Neural progenitor cell (in vitro differentiated cells): ENCODE measurements at regions not wholly inside any gene's neighbourhood (a gene's known extent, or its start where the extent isn't known, plus 50 kb on each side); places are given as distances from the start of the nearest gene placed in this dataset.

Source experiments
- DNase-seq: peaks from one replicate; pipeline ENCODE4 v3.0.0-alpha.2; 2016; ENCODE audit warnings: low spot score
- H2AFZ ChIP-seq: fragments of 200-600 bp; sonication (generic); replicated peaks from 2 replicates; pipeline ENCODE4 v1.6.1; 2016; ENCODE audit warnings: antibody characterized with exemption
- H3F3A ChIP-seq: fragments of 200-600 bp; sonication (generic); 2 replicates; pipeline ENCODE4 v1.6.1; 2016; ENCODE audit warnings: antibody characterized with exemption, low read depth
- H3K27ac ChIP-seq: fragments of 200-600 bp; sonication (generic); 2 replicates; pipeline ENCODE4 v1.5.1; 2016; ENCODE audit warnings: mild to moderate bottlenecking
- H3K27me3 ChIP-seq: fragments of 200-600 bp; sonication (generic); 2 replicates; pipeline ENCODE4 v1.6.1; 2016; ENCODE audit warnings: mild to moderate bottlenecking, moderate library complexity
- H3K36me3 ChIP-seq: fragments of 200-600 bp; sonication (generic); 2 replicates; pipeline ENCODE4 v1.5.1; 2016
- H3K4me1 ChIP-seq: fragments of 200-600 bp; sonication (generic); 2 replicates; pipeline ENCODE4 v1.6.1; 2016; ENCODE audit warnings: mixed run types
- H3K4me2 ChIP-seq: fragments of 200-600 bp; sonication (generic); 2 replicates; pipeline ENCODE4 v1.6.1; 2016
- H3K4me3 ChIP-seq: fragments of 200-600 bp; sonication (generic); 2 replicates; pipeline ENCODE4 v1.5.1; 2016
- H3K79me2 ChIP-seq: fragments of 200-600 bp; sonication (generic); 2 replicates; pipeline ENCODE4 v1.6.1; 2016; ENCODE audit warnings: low read depth
- H3K9ac ChIP-seq: fragments of 200-600 bp; sonication (generic); 2 replicates; pipeline ENCODE4 v1.6.1; 2016
- H3K9me3 ChIP-seq: fragments of 200-600 bp; sonication (generic); 2 replicates; pipeline ENCODE4 v1.5.1; 2016; ENCODE audit warnings: low read depth
- H4K20me1 ChIP-seq: fragments of 200-600 bp; sonication (generic); 2 replicates; pipeline ENCODE4 v1.6.1; 2016; ENCODE audit warnings: low read depth
- H3K27ac Mint-ChIP-seq: 3 replicates; pipeline ENCODE4 v1.8.0; 2021; ENCODE audit warnings: mixed read lengths
- H3K27me3 Mint-ChIP-seq: 2 replicates; pipeline ENCODE4 v1.8.0; 2022; ENCODE audit warnings: low read depth, mild to moderate bottlenecking, inconsistent platforms, moderate library complexity, mixed read lengths; ENCODE audit not compliant: insufficient read depth
- H3K36me3 Mint-ChIP-seq: 3 replicates; pipeline ENCODE4 v1.8.0; 2021; ENCODE audit warnings: mixed read lengths
- H3K4me1 Mint-ChIP-seq: 3 replicates; pipeline ENCODE4 v1.8.0; 2021; ENCODE audit warnings: mixed read lengths
- H3K4me3 Mint-ChIP-seq: 3 replicates; pipeline ENCODE4 v1.8.0; 2021; ENCODE audit warnings: mild to moderate bottlenecking, moderate library complexity, mixed read lengths
- H3K9me3 Mint-ChIP-seq: 3 replicates; pipeline ENCODE4 v1.8.0; 2020; ENCODE audit warnings: mixed read lengths
- CTCF ChIP-seq: fragments of 200-600 bp; sonication (generic); IDR thresholded peaks from 2 replicates; pipeline ENCODE4 v1.5.1; 2017; ENCODE audit warnings: antibody characterized with exemption, mild to moderate bottlenecking
- EZH2 ChIP-seq: fragments of 200-600 bp; sonication (generic); IDR thresholded peaks from 2 replicates; pipeline ENCODE4 v1.6.1; 2017; ENCODE audit warnings: antibody characterized with exemption, mild to moderate bottlenecking, moderate library complexity
- EZH2phosphoT487 ChIP-seq: fragments of 200-600 bp; sonication (generic); IDR thresholded peaks from 2 replicates; pipeline ENCODE4 v1.6.1; 2017; ENCODE audit warnings: antibody characterized with exemption

DNA sequence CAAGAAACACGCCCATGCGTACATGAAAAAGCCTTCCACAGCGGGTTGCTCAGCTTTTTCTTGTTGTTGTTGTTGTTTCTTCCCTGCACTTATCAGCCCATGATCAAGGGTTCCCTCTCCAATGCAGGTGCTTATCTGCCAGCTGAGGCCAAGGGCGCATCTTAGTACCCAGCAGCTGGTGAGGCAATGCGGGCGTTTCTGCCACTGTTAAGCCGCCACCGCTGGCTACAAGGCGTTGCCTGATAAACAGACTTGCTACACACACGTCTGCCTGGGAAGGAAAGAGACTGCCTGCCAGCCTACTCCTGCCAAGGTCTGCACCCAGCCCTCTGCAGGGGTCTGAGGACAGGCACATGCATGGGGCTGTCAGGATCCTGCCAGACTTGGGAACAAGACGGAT lies 345.9 kb downstream of the BCL11B start:
- peaks cover 8% of the 10 kb centered on the region for H3K27me3 Mint-ChIP-seq

GRCh38 chr14:98926801-98927200 lies 345.2 kb downstream of the BCL11B start:
- no peak overlapping the region for H3K4me2 ChIP-seq
- no peaks in the 10 kb centered on the region for H3K9me3 ChIP-seq
- H3K9me3 Mint-ChIP-seq, result peaks cover 9% of the 10 kb centered on the region
- no peak for DNase-seq
- H3K4me3 ChIP-seq, result no peak overlapping the region
- no peak overlapping the region for H3K27ac ChIP-seq
- H3K27me3 ChIP-seq, result no peaks in the 10 kb centered on the region
- H2AFZ ChIP-seq, result no peak overlapping the region
- no peak overlapping the region for H3K27ac Mint-ChIP-seq
- peaks cover 8% of the 10 kb centered on the region for H3K4me1 Mint-ChIP-seq
- H4K20me1 ChIP-seq, result no peaks in the 10 kb centered on the region
- H3K79me2 ChIP-seq, result no peaks in the 10 kb centered on the region
- H3K36me3 Mint-ChIP-seq, result peaks cover 2% of the 10 kb centered on the region
- H3K36me3 ChIP-seq, result no peaks in the 10 kb centered on the region
- no peak overlapping the region for H3K4me3 Mint-ChIP-seq
- peaks cover under 1% of the 10 kb centered on the region for H3K4me1 ChIP-seq
- H3K27me3 Mint-ChIP-seq, result peaks cover 12% of the 10 kb centered on the region
- no peak overlapping the region for H3K9ac ChIP-seq
- no peaks in the 10 kb centered on the region for H3F3A ChIP-seq
- TF ChIP-seq CTCF (no peak), EZH2 (no peak), EZH2phosphoT487 (no peak)

More for the DNA sequence above, 345.9 kb downstream of the BCL11B start:
- Histone ChIP-seq H3K27ac (no peak overlapping the region), H3K36me3 (no peaks in the 10 kb centered on the region), H3K9me3 (no peaks in the 10 kb centered on the region), H3F3A (no peaks in the 10 kb centered on the region), H3K4me3 (no peak overlapping the region), H3K27me3 (no peaks in the 10 kb centered on the region), H3K4me1 (no peaks in the 10 kb centered on the region), H3K4me2 (no peak overlapping the region), H4K20me1 (no peaks in the 10 kb centered on the region), H3K9ac (no peak overlapping the region), H3K79me2 (no peaks in the 10 kb centered on the region), H2AFZ (no peak overlapping the region)
- peaks cover 2% of the 10 kb centered on the region for H3K36me3 Mint-ChIP-seq
- H3K4me1 Mint-ChIP-seq, result peaks cover 2% of the 10 kb centered on the region
- DNase-seq, result no peak
- H3K9me3 Mint-ChIP-seq, result peaks cover 9% of the 10 kb centered on the region
- TF ChIP-seq EZH2phosphoT487 (no peak), CTCF (no peak), EZH2 (no peak)
- no peak overlapping the region for H3K27ac Mint-ChIP-seq
- no peak overlapping the region for H3K4me3 Mint-ChIP-seq

- no peak overlapping the region for H3K27ac Mint-ChIP-seq
Measured at GRCh38 chr14:98927986-98928385, 344.0 kb downstream of the BCL11B start.

More at GRCh38 chr14:98927986-98928385, 344.0 kb downstream of the BCL11B start:
- Histone ChIP-seq H3K4me1 (peaks cover 9% of the 10 kb centered on the region), H3F3A (no peaks in the 10 kb centered on the region), H4K20me1 (no peaks in the 10 kb centered on the region), H3K4me2 (no peak overlapping the region), H3K36me3 (no peaks in the 10 kb centered on the region), H3K9me3 (no peaks in the 10 kb centered on the region), H3K27ac (no peak overlapping the region), H3K4me3 (no peak overlapping the region), H3K79me2 (no peaks in the 10 kb centered on the region), H3K9ac (no peak overlapping the region), H2AFZ (no peak overlapping the region), H3K27me3 (no peaks in the 10 kb centered on the region)
- TF ChIP-seq EZH2, result no peak
- TF ChIP-seq EZH2phosphoT487, result no peak
- TF ChIP-seq CTCF, result no peak
- H3K9me3 Mint-ChIP-seq, result no peaks in the 10 kb centered on the region
- no peak for DNase-seq
- H3K4me3 Mint-ChIP-seq, result no peak overlapping the region
- no peaks in the 10 kb centered on the region for H3K36me3 Mint-ChIP-seq
- peaks cover 12% of the 10 kb centered on the region for H3K27me3 Mint-ChIP-seq
- peaks cover 20% of the 10 kb centered on the region for H3K4me1 Mint-ChIP-seq
